D341Med (cell line): ENCODE measurements at regions not wholly inside any gene's neighbourhood (a gene's known extent, or its start where the extent isn't known, plus 50 kb on each side); places are given as distances from the start of the nearest gene placed in this dataset.
"Not testable (repeated sequence)": the region's sequence is repeated elsewhere in the genome, so short reads cannot be mapped to it uniquely, and the experiment has no call there.

Experiments used
- DNase-seq: peaks from one replicate; pipeline ENCODE4 v3.0.0; 2012; ENCODE audit warnings: low spot score

GRCh38 chrX:9345957-9346356 lies 118.9 kb upstream of the TBL1X start:
- DNase-seq: no peak

GRCh38 chrX:9349572-9350494 lies 115.0 kb upstream of the TBL1X start:
- no peak for DNase-seq

- DNase-seq: no peak
These were observed 113.7 kb upstream of the TBL1X start for GRCh38 chrX:9351126-9351525.

GRCh38 chrX:9352243-9352642 lies 112.6 kb upstream of the TBL1X start:
- DNase-seq: no peak

GRCh38 chrX:9352694-9353411 lies 112.0 kb upstream of the TBL1X start:
- no peak for DNase-seq

GRCh38 chrX:9354918-9355317 lies 109.9 kb upstream of the TBL1X start:
- DNase-seq: no peak

GRCh38 chrX:9355739-9356138 lies 109.1 kb upstream of the TBL1X start:
- no peak for DNase-seq

GRCh38 chrX:9356846-9357245 lies 108.0 kb upstream of the TBL1X start:
- DNase-seq: no peak

- DNase-seq: no peak
These were observed 107.2 kb upstream of the TBL1X start for GRCh38 chrX:9357518-9358114.

- no peak for DNase-seq
These were observed 102.4 kb upstream of the TBL1X start for GRCh38 chrX:9362363-9362928.

- no peak for DNase-seq
These were observed 97.4 kb upstream of the TBL1X start for GRCh38 chrX:9367421-9367820.

- no peak for DNase-seq
These were observed 96.6 kb upstream of the TBL1X start for GRCh38 chrX:9368262-9368661.

- DNase-seq: no peak
These were observed 95.0 kb upstream of the TBL1X start for GRCh38 chrX:9369802-9370291.

GRCh38 chrX:9370893-9371292 lies 94.0 kb upstream of the TBL1X start:
- no peak for DNase-seq

GRCh38 chrX:9372866-9373265 lies 92.0 kb upstream of the TBL1X start:
- DNase-seq: no peak

- DNase-seq: no peak
These were observed 91.1 kb upstream of the TBL1X start for GRCh38 chrX:9373789-9374188.

GRCh38 chrX:9374555-9374954 lies 90.3 kb upstream of the TBL1X start:
- DNase-seq: no peak

- no peak for DNase-seq
These were observed 88.7 kb upstream of the TBL1X start for GRCh38 chrX:9376111-9376510.

GRCh38 chrX:9377216-9377615 lies 87.6 kb upstream of the TBL1X start:
- DNase-seq: not testable (repeated sequence)

- DNase-seq: no peak
These were observed 85.7 kb upstream of the TBL1X start for GRCh38 chrX:9378980-9379696.

GRCh38 chrX:9379697-9380551 lies 84.9 kb upstream of the TBL1X start:
- no peak for DNase-seq
